GM12878 (cell line): ENCODE measurements at regions not wholly inside any gene's neighbourhood (a gene's known extent, or its start where the extent isn't known, plus 50 kb on each side); places are given as distances from the start of the nearest gene placed in this dataset.

Experiments used
- ATAC-seq: fragments of 200-7000 bp; cut with Tn5 transposase; 3 replicates; pipeline ENCODE4 v1.9.1; 2020; ENCODE audit warnings: mild to moderate bottlenecking, moderate library complexity
- BruUV-seq: library from RNA; stranded (reverse); fragments of 400-500 nt; replicated peaks from 2 replicates; lab custom pipeline; 2021; lab: Mats Ljungman, UMichigan
- CTCF ChIA-PET: fragments of 300-600 bp; sonication (Branson Sonifier 250); formaldehyde crosslinking; extraction: SDS; loops from one replicate; lab custom pipeline; 2021; ENCODE audit warnings: inconsistent platforms; lab: Yijun Ruan, JAX
- POLR2A ChIA-PET: fragments of 350-600 bp; formaldehyde crosslinking; extraction: SDS; loops from one replicate; lab custom pipeline; 2021; ENCODE audit warnings: inconsistent platforms; lab: Charles Lee
- RAD21 ChIA-PET: fragments of 300-600 bp; sonication (Branson Sonifier 250); formaldehyde crosslinking; loops from one replicate; lab custom pipeline; 2023; ENCODE audit warnings: antibody characterized with exemption; ENCODE audit not compliant: unreplicated experiment; lab: Charles Lee
- SMC1A ChIA-PET: fragments of 300-600 bp; sonication (Branson Sonifier 250); formaldehyde crosslinking; loops from one replicate; lab custom pipeline; 2023; ENCODE audit not compliant: unreplicated experiment, uncharacterized antibody; lab: Charles Lee
- DNase-seq: peaks from one replicate; pipeline ENCODE4 v3.0.0-alpha.2; 2011; ENCODE audit warnings: low read depth, low spot score
- FAIRE-seq: peaks from 3 replicates; lab custom pipeline; 2011; peaks lifted over from hg19 to GRCh38; lab: Jason Lieb, UNC
- H2AFZ ChIP-seq: 2 replicates; pipeline ENCODE4 v1.6.0; 2011; ENCODE audit warnings: low read depth, low read length, control low read depth; ENCODE audit not compliant: control insufficient read depth
- H3K27ac ChIP-seq: 2 replicates; pipeline ENCODE4 v1.5.1; 2011; ENCODE audit warnings: control low read depth; ENCODE audit not compliant: control insufficient read depth, insufficient read depth
- H3K27me3 ChIP-seq, 2 experiments: replicated peaks in 1 of 2; 2 replicates each; pipeline versions ENCODE4 v1.6.0 to v1.6.1; 2011; ENCODE audit warnings: low read length in 1 of 2; ENCODE audit not compliant: control insufficient read depth in 2 of 2, insufficient read depth in 2 of 2
- H3K36me3 ChIP-seq, 2 experiments: 2 replicates each; pipeline ENCODE4 v1.5.1; 2011; ENCODE audit warnings: low read length in 1 of 2; ENCODE audit not compliant: control insufficient read depth in 2 of 2, insufficient read depth in 2 of 2
- H3K4me1 ChIP-seq: 2 replicates; pipeline ENCODE4 v1.6.1; 2011; ENCODE audit warnings: mild to moderate bottlenecking, low read length, moderate library complexity, mixed read lengths; ENCODE audit not compliant: control insufficient read depth, insufficient read depth
- H3K4me2 ChIP-seq: 2 replicates; pipeline ENCODE4 v1.6.0; 2011; ENCODE audit warnings: control low read depth; ENCODE audit not compliant: control insufficient read depth, insufficient read depth
- H3K4me3 ChIP-seq: fragments of 200-600 bp; sonication (generic); 2 replicates; pipeline ENCODE4 v1.5.1; 2016
- H3K79me2 ChIP-seq: 2 replicates; pipeline ENCODE4 v1.6.0; 2011; ENCODE audit warnings: low read length; ENCODE audit not compliant: control insufficient read depth, insufficient read depth
- H3K9ac ChIP-seq: 2 replicates; pipeline ENCODE4 v1.8.0; 2011; ENCODE audit warnings: low read length, control low read depth, mixed read lengths; ENCODE audit not compliant: control insufficient read depth, insufficient read depth
- H3K9me3 ChIP-seq: replicated peaks from 3 replicates; pipeline ENCODE4 v1.5.1; 2011; ENCODE audit warnings: mild to moderate bottlenecking, low read length; ENCODE audit not compliant: control insufficient read depth, insufficient read depth
- H4K20me1 ChIP-seq: 2 replicates; pipeline ENCODE4 v1.6.0; 2011; ENCODE audit not compliant: control insufficient read depth, insufficient read depth
- BACH1 ChIP-seq: fragments of 450-650 bp; IDR thresholded peaks from 2 replicates; pipeline ENCODE4 v1.6.1; 2017; ENCODE audit warnings: mild to moderate bottlenecking, borderline replicate concordance
- BCL11A ChIP-seq: IDR thresholded peaks from 2 replicates; pipeline ENCODE4 v1.6.1; 2011; ENCODE audit warnings: low read depth, low read length
- CTCF ChIP-seq, 3 experiments: IDR thresholded peaks in 2 of 3; conservative IDR thresholded peaks in 1 of 3; 2 replicates each; pipeline ENCODE4 v1.5.1; 2011; ENCODE audit warnings: low read depth in 3 of 3, low read length in 3 of 3, mild to moderate bottlenecking in 3 of 3, control low read depth in 2 of 3, moderate library complexity in 2 of 3, inconsistent platforms in 1 of 3, mixed read lengths in 1 of 3; ENCODE audit not compliant: control insufficient read depth in 2 of 3, insufficient read depth in 1 of 3; ENCODE audit errors: extremely low read depth in 1 of 3
- E2F4 ChIP-seq: IDR thresholded peaks from 2 replicates; pipeline ENCODE4 v1.6.1; 2012; ENCODE audit warnings: low read depth, low read length, improper control_type of control experiment
- EED ChIP-seq: sonication (generic); IDR thresholded peaks from 2 replicates; pipeline ENCODE4 v1.6.1; 2016; ENCODE audit warnings: antibody characterized with exemption, low read depth
- EGR1 ChIP-seq, 2 experiments: IDR thresholded peaks; 1 replicate in 1 of 2; 2 replicates in 1 of 2; pipeline ENCODE4 v1.6.1; 2011 to 2012; ENCODE audit warnings: low read depth in 2 of 2, low read length in 2 of 2, borderline replicate concordance in 1 of 2, mild to moderate bottlenecking in 1 of 2, moderate library complexity in 1 of 2
- IRF4 ChIP-seq: IDR thresholded peaks from 2 replicates; pipeline ENCODE4 v1.6.1; 2011; ENCODE audit warnings: low read depth, low read length
- JUND ChIP-seq: IDR thresholded peaks from 2 replicates; pipeline ENCODE4 v1.6.1; 2012; ENCODE audit warnings: low read depth, mild to moderate bottlenecking, low read length, improper control_type of control experiment, moderate library complexity
- MEF2B ChIP-seq: fragments of 450-650 bp; IDR thresholded peaks from 2 replicates; pipeline ENCODE4 v1.6.1; 2018; ENCODE audit warnings: mild to moderate bottlenecking, moderate library complexity; ENCODE audit not compliant: partially characterized antibody, poor library complexity, severe bottlenecking
- PBX3 ChIP-seq: IDR thresholded peaks from 2 replicates; pipeline ENCODE4 v1.6.1; 2011; ENCODE audit warnings: mild to moderate bottlenecking, low read depth, low read length, moderate library complexity; ENCODE audit not compliant: insufficient replicate concordance
- PML ChIP-seq: IDR thresholded peaks from 2 replicates; pipeline ENCODE4 v1.6.1; 2012; ENCODE audit warnings: low read length, inconsistent platforms
- POU2F2 ChIP-seq: IDR thresholded peaks from 3 replicates; pipeline ENCODE4 v1.6.1; 2011; ENCODE audit warnings: low read depth, mild to moderate bottlenecking, low read length, borderline replicate concordance
- RBBP5 ChIP-seq: fragments of 200-600 bp; sonication (generic); conservative IDR thresholded peaks from 2 replicates; pipeline ENCODE4 v1.6.1; 2016
- RUNX3 ChIP-seq: IDR thresholded peaks from 2 replicates; pipeline ENCODE4 v1.6.1; 2012; ENCODE audit warnings: low read length, inconsistent platforms
- USF2 ChIP-seq: IDR thresholded peaks from 2 replicates; pipeline ENCODE4 v1.6.1; 2011; ENCODE audit warnings: low read depth, low read length, improper control_type of control experiment, borderline replicate concordance
- YY1 ChIP-seq: IDR thresholded peaks from 2 replicates; pipeline ENCODE4 v1.6.1; 2011; ENCODE audit warnings: low read depth, mild to moderate bottlenecking, low read length
- ZBTB33 ChIP-seq: fragments of 450-650 bp; IDR thresholded peaks from 2 replicates; pipeline ENCODE4 v1.6.1; 2017; ENCODE audit warnings: mild to moderate bottlenecking
- ZNF207 ChIP-seq: fragments of 450-650 bp; IDR thresholded peaks from 2 replicates; pipeline ENCODE4 v1.6.1; 2014; ENCODE audit warnings: antibody characterized with exemption, mild to moderate bottlenecking, borderline replicate concordance
- ZZZ3 ChIP-seq: IDR thresholded peaks from 2 replicates; pipeline ENCODE4 v1.6.1; 2011; ENCODE audit warnings: low read depth; ENCODE audit not compliant: control insufficient read depth, insufficient read length
- WGBS: methylation state at CpG from one replicate; pipeline ENCODE4 v1.1.6; 2016; ENCODE audit warnings: low lambda C conversion rate; ENCODE audit not compliant: insufficient replicate concordance, insufficient coverage; ENCODE audit errors: missing lambda C conversion rate; 5-methylcytosine and 5-hydroxymethylcytosine counted together
- in situ Hi-C: fragments of 300-500 bp; cut with MboI; formaldehyde crosslinking; loops from 9 replicates; pipeline ENCODE4 v1.14.3; 2018; ENCODE audit warnings: mixed read lengths
- intact Hi-C: fragments of 100-400 bp; cut with micrococcal nuclease; formaldehyde crosslinking; loops from one replicate; pipeline ENCODE4 v1.14.2; 2022; ENCODE audit not compliant: unreplicated experiment

GRCh38 chr5:97364731-97365130 lies 181.7 kb upstream of the RIOK2 start:
- no TSS peak for BruUV-seq
- Histone ChIP-seq H4K20me1 (no peaks in the 10 kb centered on the region), H3K27ac (no peak overlapping the region), H3K36me3 (no peaks in the 10 kb centered on the region), H3K9me3 (no peaks in the 10 kb centered on the region; the same call in 2 of the 3 replicates), H3K4me1 (peaks cover 5% of the 10 kb centered on the region; the same call in 1 of the 2 replicates), H3K4me2 (no peak overlapping the region), H3K79me2 (no peaks in the 10 kb centered on the region), H3K9ac (no peak overlapping the region), H3K27me3 (no peaks in the 10 kb centered on the region), H2AFZ (no peak overlapping the region), H3K4me3 (no peak overlapping the region)
- in situ Hi-C loops (no loop called here), intact Hi-C loops (no loop called here)
- no peak for DNase-seq
- CTCF ChIA-PET: interaction anchor here (0.8 kb wide), 1 partner anchor 169 kb away, joined by 3 read pairs; no protein-coding TSS in a partner anchor
- POLR2A ChIA-PET: no interaction called here
- WGBS: 31% methylated on average over 1 of the region's 1 CpG
- no peak for FAIRE-seq
- SMC1A ChIA-PET: interaction anchor here (3.1 kb wide), 1 partner anchor 169 kb away, joined by 12 read pairs; no protein-coding TSS in a partner anchor
- ATAC-seq: no peak
- TF ChIP-seq RBBP5: no peak
- no peak for TF ChIP-seq EGR1 (IDR thresholded peaks at IDR 0.05; ENCODE audit: borderline replicate concordance in 1 of 2, low read depth in 2 of 2, low read length in 2 of 2)
- TF ChIP-seq BACH1: no peak
- no peak for TF ChIP-seq EED
- TF ChIP-seq YY1: no peak
- TF ChIP-seq MEF2B: no peak
- TF ChIP-seq ZZZ3: no peak
- TF ChIP-seq IRF4: no peak
- TF ChIP-seq ZNF207: no peak
- TF ChIP-seq PBX3: no peak
- no peak for TF ChIP-seq CTCF (IDR thresholded peaks at IDR 0.05 in 2 of 3, conservative IDR thresholded peaks at IDR 0.05 in 1 of 3; ENCODE audit: control insufficient read depth in 2 of 3, extremely low read depth in 1 of 3, insufficient read depth in 1 of 3, low read depth in 3 of 3, low read length in 3 of 3)
- TF ChIP-seq JUND: no peak
- TF ChIP-seq USF2: no peak
- TF ChIP-seq RUNX3: no peak
- no peak for TF ChIP-seq ZBTB33
- no peak for TF ChIP-seq PML
- no peak for TF ChIP-seq POU2F2
- no peak for TF ChIP-seq E2F4
- TF ChIP-seq BCL11A: no peak
- RAD21 ChIA-PET: interaction anchor here (1.6 kb wide), 1 partner anchor 169 kb away, joined by 5 read pairs; no protein-coding TSS in a partner anchor
